Karpas-422 (cell line): ENCODE measurements at regions not wholly inside any gene's neighbourhood (a gene's known extent, or its start where the extent isn't known, plus 50 kb on each side); places are given as distances from the start of the nearest gene placed in this dataset.
"Not testable (repeated sequence)": the region's sequence is repeated elsewhere in the genome, so short reads cannot be mapped to it uniquely, and the experiment has no call there.

Experiments
- DNase-seq: peaks from one replicate; pipeline ENCODE4 v3.0.0-alpha.2; 2015
- H2AFZ ChIP-seq: fragments of 200-600 bp; sonication (generic); 2 replicates; pipeline ENCODE4 v1.6.1; 2014; ENCODE audit warnings: antibody characterized with exemption, low read length, mixed read lengths
- H3K27ac ChIP-seq: fragments of 200-600 bp; sonication (generic); 2 replicates; pipeline ENCODE4 v1.5.1; 2014; ENCODE audit warnings: mild to moderate bottlenecking, low read length, moderate library complexity
- H3K27me3 ChIP-seq: fragments of 200-600 bp; sonication (generic); 2 replicates; pipeline ENCODE4 v1.6.1; 2014; ENCODE audit warnings: low read length, mixed read lengths
- H3K36me3 ChIP-seq: fragments of 200-600 bp; sonication (generic); 2 replicates; pipeline ENCODE4 v1.6.1; 2014; ENCODE audit warnings: low read length, mixed read lengths; ENCODE audit not compliant: insufficient read depth
- H3K4me1 ChIP-seq: fragments of 200-600 bp; sonication (generic); 2 replicates; pipeline ENCODE4 v1.6.1; 2014; ENCODE audit warnings: mild to moderate bottlenecking, low read length, mixed read lengths
- H3K4me2 ChIP-seq: fragments of 200-600 bp; sonication (generic); 2 replicates; pipeline ENCODE4 v1.6.1; 2014; ENCODE audit warnings: low read length, low read depth, mild to moderate bottlenecking; ENCODE audit not compliant: poor library complexity, severe bottlenecking
- H3K4me3 ChIP-seq: fragments of 200-600 bp; sonication (generic); 2 replicates; pipeline ENCODE4 v1.5.1; 2014; ENCODE audit warnings: mild to moderate bottlenecking, antibody characterized with exemption, low read length, mixed read lengths
- H3K79me2 ChIP-seq: fragments of 200-600 bp; sonication (generic); 2 replicates; pipeline ENCODE4 v1.6.1; 2014; ENCODE audit warnings: mild to moderate bottlenecking, low read length, mixed read lengths
- H3K9ac ChIP-seq: fragments of 200-600 bp; sonication (generic); 2 replicates; pipeline ENCODE4 v1.6.0; 2014; ENCODE audit warnings: low read length
- H3K9me2 ChIP-seq: fragments of 200-600 bp; sonication (generic), shearing (Covaris generic); replicated peaks from 2 replicates; pipeline ENCODE4 v1.6.0; 2014; ENCODE audit warnings: mild to moderate bottlenecking, low read length, moderate library complexity; ENCODE audit not compliant: insufficient read depth
- H3K9me3 ChIP-seq: fragments of 300-700, 200-600 bp; sonication (generic); 2 replicates; pipeline ENCODE4 v1.6.1; 2014; ENCODE audit warnings: low read length, mixed read lengths
- H4K20me1 ChIP-seq: fragments of 200-600 bp; sonication (generic); 2 replicates; pipeline ENCODE4 v1.6.1; 2014; ENCODE audit warnings: mild to moderate bottlenecking, antibody characterized with exemption, low read length, low read depth; ENCODE audit not compliant: insufficient read depth

GRCh38 chr21:18542081-18542480 is 138.5 kb upstream of the TMPRSS15 start:
- Histone ChIP-seq H2AFZ (no peak overlapping the region), H3K27me3 (no peaks in the 10 kb centered on the region), H3K27ac (no peak overlapping the region), H3K4me2 (no peak overlapping the region), H4K20me1 (no peaks in the 10 kb centered on the region), H3K9ac (no peak overlapping the region), H3K4me1 (no peaks in the 10 kb centered on the region), H3K9me3 (peaks cover 22% of the 10 kb centered on the region), H3K9me2 (no peaks in the 10 kb centered on the region), H3K79me2 (no peaks in the 10 kb centered on the region), H3K36me3 (no peaks in the 10 kb centered on the region), H3K4me3 (no peak overlapping the region)
- no peak for DNase-seq

- Histone ChIP-seq H3K9me2 (no peaks in the 10 kb centered on the region), H3K79me2 (no peaks in the 10 kb centered on the region), H3K27ac (no peak overlapping the region), H3K9ac (no peak overlapping the region), H3K4me3 (no peak overlapping the region), H3K9me3 (peaks cover 42% of the 10 kb centered on the region), H2AFZ (no peak overlapping the region), H3K4me2 (no peak overlapping the region), H3K27me3 (no peaks in the 10 kb centered on the region), H4K20me1 (no peaks in the 10 kb centered on the region), H3K36me3 (no peaks in the 10 kb centered on the region), H3K4me1 (no peaks in the 10 kb centered on the region)
- DNase-seq, result no peak
Measured at GRCh38 chr21:18545908-18546307, 142.3 kb upstream of the TMPRSS15 start.

- Histone ChIP-seq H3K27me3 (no peaks in the 10 kb centered on the region), H3K9me2 (no peaks in the 10 kb centered on the region), H3K9ac (no peak overlapping the region), H3K27ac (no peak overlapping the region), H4K20me1 (no peaks in the 10 kb centered on the region), H3K9me3 (peaks cover 49% of the 10 kb centered on the region), H3K4me2 (no peak overlapping the region), H3K4me3 (no peak overlapping the region), H3K36me3 (no peaks in the 10 kb centered on the region), H3K79me2 (no peaks in the 10 kb centered on the region), H3K4me1 (no peaks in the 10 kb centered on the region), H2AFZ (no peak overlapping the region)
- DNase-seq, result no peak
Measured at GRCh38 chr21:18547347-18547746, 143.8 kb upstream of the TMPRSS15 start.

DNA sequence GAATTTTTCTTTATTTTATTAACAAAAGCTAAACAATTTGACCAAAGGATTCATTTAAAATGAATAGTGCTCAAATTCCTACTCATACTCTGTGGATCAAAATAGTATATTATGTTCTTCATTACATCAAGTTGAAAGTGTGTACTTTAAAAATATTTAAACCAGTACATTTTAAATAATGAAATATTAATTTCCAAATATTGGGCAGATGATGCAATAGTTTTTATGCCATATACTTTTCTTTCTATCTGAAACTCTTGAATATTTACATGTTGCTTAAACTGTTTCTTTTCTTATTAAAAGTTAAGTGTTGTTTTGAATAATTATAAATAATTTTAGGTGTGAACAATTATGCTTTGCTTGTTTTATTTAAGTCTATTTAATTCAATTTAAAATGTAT is 144.7 kb upstream of the TMPRSS15 start:
- no peak for DNase-seq
- no peaks in the 10 kb centered on the region for H3K4me1 ChIP-seq

GRCh38 chr21:18549214-18549905 is 145.8 kb upstream of the TMPRSS15 start:
- H3K27ac ChIP-seq, result no peak overlapping the region
- H3K4me1 ChIP-seq, result no peaks in the 10 kb centered on the region
- H3K79me2 ChIP-seq, result no peaks in the 10 kb centered on the region
- H3K9me2 ChIP-seq, result no peaks in the 10 kb centered on the region
- no peak overlapping the region for H2AFZ ChIP-seq
- H3K4me3 ChIP-seq, result no peak overlapping the region
- no peaks in the 10 kb centered on the region for H3K27me3 ChIP-seq
- no peaks in the 10 kb centered on the region for H4K20me1 ChIP-seq
- DNase-seq, result no peak
- H3K4me2 ChIP-seq, result no peak overlapping the region
- H3K9ac ChIP-seq, result no peak overlapping the region
- H3K36me3 ChIP-seq, result no peaks in the 10 kb centered on the region
- peaks cover 53% of the 10 kb centered on the region for H3K9me3 ChIP-seq

More for the DNA sequence above, 144.7 kb upstream of the TMPRSS15 start:
- H4K20me1 ChIP-seq, result no peaks in the 10 kb centered on the region
- no peak overlapping the region for H3K9ac ChIP-seq
- peaks cover 53% of the 10 kb centered on the region for H3K9me3 ChIP-seq
- no peaks in the 10 kb centered on the region for H3K36me3 ChIP-seq
- no peaks in the 10 kb centered on the region for H3K27me3 ChIP-seq
- H3K27ac ChIP-seq, result no peak overlapping the region
- no peak overlapping the region for H3K4me3 ChIP-seq
- H2AFZ ChIP-seq, result no peak overlapping the region
- no peaks in the 10 kb centered on the region for H3K79me2 ChIP-seq
- H3K9me2 ChIP-seq, result no peaks in the 10 kb centered on the region
- no peak overlapping the region for H3K4me2 ChIP-seq

DNA sequence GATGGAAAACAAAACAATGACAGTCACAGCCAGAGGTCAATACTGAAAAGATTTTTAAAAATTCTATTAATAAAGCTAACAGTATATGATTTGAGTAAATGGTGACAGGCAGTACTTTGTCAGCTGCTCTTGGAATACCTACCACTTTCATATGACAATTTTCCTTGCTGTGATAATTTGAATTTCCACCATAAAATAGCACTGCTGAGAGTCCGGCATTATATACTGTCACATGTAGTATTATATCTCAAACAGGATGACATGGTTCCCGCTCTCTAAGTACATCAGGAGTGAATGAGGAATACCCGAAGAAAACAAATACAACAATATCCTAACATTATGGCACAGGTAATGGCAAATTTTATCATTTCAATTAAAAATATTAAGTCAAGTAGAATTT is 146.8 kb upstream of the TMPRSS15 start:
- no peaks in the 10 kb centered on the region for H4K20me1 ChIP-seq
- no peak overlapping the region for H3K9ac ChIP-seq
- H3K27me3 ChIP-seq, result no peaks in the 10 kb centered on the region
- H3K4me3 ChIP-seq, result no peak overlapping the region
- H2AFZ ChIP-seq, result no peak overlapping the region
- no peaks in the 10 kb centered on the region for H3K79me2 ChIP-seq
- H3K9me2 ChIP-seq, result no peaks in the 10 kb centered on the region
- no peak for DNase-seq
- no peak overlapping the region for H3K4me2 ChIP-seq
- no peaks in the 10 kb centered on the region for H3K36me3 ChIP-seq
- H3K9me3 ChIP-seq, result peaks cover 52% of the 10 kb centered on the region
- H3K4me1 ChIP-seq, result no peaks in the 10 kb centered on the region
- H3K27ac ChIP-seq, result no peak overlapping the region

DNA sequence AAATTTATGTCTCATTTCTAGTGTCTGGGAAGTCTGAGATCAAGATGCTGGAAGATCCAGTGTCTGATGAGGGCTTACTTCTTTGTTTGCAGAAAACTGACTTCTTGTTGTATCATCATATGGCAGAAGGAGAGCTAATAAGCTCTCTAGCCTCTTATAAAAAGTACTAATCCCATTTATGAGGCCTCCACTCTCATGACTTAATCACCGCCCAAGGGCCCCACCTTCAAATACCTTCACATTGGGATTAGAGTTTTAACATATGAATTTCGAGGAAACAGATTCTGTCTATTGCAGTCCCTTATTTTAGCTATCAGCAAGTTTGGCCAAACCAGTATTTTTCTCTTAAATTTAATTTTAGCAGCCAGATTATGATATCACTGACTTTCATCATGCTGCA is 150.2 kb upstream of the TMPRSS15 start:
- no peaks in the 10 kb centered on the region for H3K79me2 ChIP-seq

DNA sequence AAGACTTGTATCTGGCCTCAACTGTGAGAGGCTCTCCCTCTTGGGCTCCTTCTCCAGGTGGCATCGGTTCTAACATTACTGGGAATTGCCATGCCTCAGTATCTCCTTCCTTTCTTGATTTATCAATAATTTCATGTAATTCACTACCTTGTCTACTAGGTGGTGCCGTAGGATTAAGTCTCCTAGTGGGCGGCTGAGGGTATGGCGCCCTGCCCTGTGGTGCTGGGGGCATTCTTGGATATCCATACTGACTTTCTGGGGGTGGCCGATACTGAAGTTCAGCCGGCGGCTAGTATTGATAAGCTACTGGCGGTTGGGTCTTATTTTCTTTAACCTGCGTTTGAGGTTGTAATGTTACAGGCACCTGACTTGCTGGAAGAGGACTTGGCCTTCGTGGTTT is 164.2 kb upstream of the TMPRSS15 start:
- H3K4me3 ChIP-seq, H3K36me3 ChIP-seq, H3K9me2 ChIP-seq, H4K20me1 ChIP-seq, H3K9me3 ChIP-seq, H3K27ac ChIP-seq, DNase-seq, H3K4me2 ChIP-seq, H2AFZ ChIP-seq, H3K4me1 ChIP-seq, H3K79me2 ChIP-seq, H3K27me3 ChIP-seq, H3K9ac ChIP-seq: not testable (repeated sequence)

More for the DNA sequence above, 150.2 kb upstream of the TMPRSS15 start:
- Histone ChIP-seq H3K9me2 (no peaks in the 10 kb centered on the region), H3K9ac (no peak overlapping the region), H3K4me3 (no peak overlapping the region), H3K36me3 (no peaks in the 10 kb centered on the region), H3K27ac (no peak overlapping the region), H2AFZ (no peak overlapping the region), H3K4me2 (no peak overlapping the region), H3K9me3 (peaks cover 29% of the 10 kb centered on the region), H3K27me3 (no peaks in the 10 kb centered on the region), H3K4me1 (no peaks in the 10 kb centered on the region), H4K20me1 (no peaks in the 10 kb centered on the region)
- no peak for DNase-seq
